T-cell (primary cell): ENCODE measurements at regions not wholly inside any gene's neighbourhood (a gene's known extent, or its start where the extent isn't known, plus 50 kb on each side); places are given as distances from the start of the nearest gene placed in this dataset.
A peak's percentile ranks its signal among the peaks of the same experiment; 100 is the strongest.

ENCODE experiments used
- ATAC-seq, 4 experiments: fragments of 200-7000 bp in 3 of 4; fragments of 150-1000 bp in 1 of 4; cut with Tn5 transposase; replicated peaks in 1 of 4; 1 replicate in 3 of 4; 2 replicates in 1 of 4; pipeline ENCODE4 v1.10.0; 2021; ENCODE audit warnings: moderate library complexity in 3 of 4, mild to moderate bottlenecking in 2 of 4, moderate number of reproducible peaks in 1 of 4
- CTCF ChIA-PET, 2 donors: fragments of 300-600 bp; sonication (Branson Sonifier 250); formaldehyde crosslinking; loops; one replicate each; lab custom pipeline; 2022; ENCODE audit warnings: antibody characterized with exemption in 2 of 2; lab: Charles Lee
- POLR2A ChIA-PET, 2 donors: fragments of 300-600 bp; sonication (Branson Sonifier 250); formaldehyde crosslinking; loops; one replicate each; lab custom pipeline; 2022; ENCODE audit warnings: antibody characterized with exemption in 2 of 2; lab: Charles Lee
- DNase-seq, 35 experiments: peaks; one replicate each; pipeline versions ENCODE4 v3.0.0 to v3.0.0-alpha.2; 2013 to 2023
- H3K27ac ChIP-seq: one replicate; pipeline ENCODE4 v1.5.1; 2013; ENCODE audit warnings: low read length
- H3K27me3 ChIP-seq, 2 experiments: replicated peaks in 1 of 2; 1 replicate in 1 of 2; 2 replicates in 1 of 2; pipeline versions ENCODE4 v1.6.1 to v1.7.0; 2013; ENCODE audit warnings: low read length in 1 of 2, mixed read lengths in 1 of 2; ENCODE audit not compliant: control insufficient read depth in 2 of 2, insufficient read depth in 2 of 2; ENCODE audit errors: extremely low read depth in 1 of 2
- H3K36me3 ChIP-seq, 2 donors: 1 replicate in 1 of 2; 2 replicates in 1 of 2; pipeline versions ENCODE4 v1.6.1 to v1.7.0; 2013; ENCODE audit warnings: low read length in 1 of 2; ENCODE audit not compliant: control insufficient read depth in 2 of 2, insufficient read depth in 1 of 2; ENCODE audit errors: extremely low read depth in 1 of 2
- H3K4me1 ChIP-seq, 2 experiments: 1 replicate in 1 of 2; 2 replicates in 1 of 2; pipeline versions ENCODE4 v1.6.1 to v1.7.0; 2013; ENCODE audit warnings: low read length in 2 of 2, mixed read lengths in 1 of 2; ENCODE audit not compliant: insufficient read depth in 2 of 2, control insufficient read depth in 1 of 2; ENCODE audit errors: extremely low read depth in 1 of 2
- H3K4me3 ChIP-seq, 2 donors: 1 replicate in 1 of 2; 2 replicates in 1 of 2; pipeline versions ENCODE4 v1.5.1 to v1.7.0; 2013; ENCODE audit warnings: mild to moderate bottlenecking in 2 of 2, low read length in 1 of 2, moderate library complexity in 1 of 2; ENCODE audit not compliant: control insufficient read depth in 1 of 2; ENCODE audit errors: extremely low read depth in 1 of 2
- H3K9me3 ChIP-seq: 2 replicates; pipeline ENCODE4 v1.7.0; 2013
- H3K27ac Mint-ChIP-seq, 2 donors: one replicate each; pipeline ENCODE4 v1.8.0; 2020 to 2021; ENCODE audit warnings: mild to moderate bottlenecking in 2 of 2, mixed read lengths in 2 of 2
- H3K27me3 Mint-ChIP-seq, 2 donors: one replicate each; pipeline ENCODE4 v1.8.0; 2021 to 2022; ENCODE audit warnings: mixed read lengths in 2 of 2
- H3K36me3 Mint-ChIP-seq: one replicate; pipeline ENCODE4 v1.8.0; 2021; ENCODE audit warnings: mixed read lengths
- H3K4me1 Mint-ChIP-seq, 3 donors: one replicate each; pipeline ENCODE4 v1.8.0; 2020 to 2022; ENCODE audit warnings: mixed read lengths in 3 of 3, mild to moderate bottlenecking in 1 of 3
- H3K4me3 Mint-ChIP-seq, 3 donors: one replicate each; pipeline ENCODE4 v1.8.0; 2020 to 2022; ENCODE audit warnings: mild to moderate bottlenecking in 3 of 3, mixed read lengths in 3 of 3, moderate library complexity in 3 of 3
- H3K9me3 Mint-ChIP-seq, 3 donors: one replicate each; pipeline ENCODE4 v1.8.0; 2020 to 2022; ENCODE audit warnings: mixed read lengths in 3 of 3
- WGBS: methylation state at CpG from one replicate; pipeline ENCODE4 v1.1.5; 2013; ENCODE audit warnings: missing lambda C conversion rate; ENCODE audit not compliant: insufficient coverage; 5-methylcytosine and 5-hydroxymethylcytosine counted together

DNA sequence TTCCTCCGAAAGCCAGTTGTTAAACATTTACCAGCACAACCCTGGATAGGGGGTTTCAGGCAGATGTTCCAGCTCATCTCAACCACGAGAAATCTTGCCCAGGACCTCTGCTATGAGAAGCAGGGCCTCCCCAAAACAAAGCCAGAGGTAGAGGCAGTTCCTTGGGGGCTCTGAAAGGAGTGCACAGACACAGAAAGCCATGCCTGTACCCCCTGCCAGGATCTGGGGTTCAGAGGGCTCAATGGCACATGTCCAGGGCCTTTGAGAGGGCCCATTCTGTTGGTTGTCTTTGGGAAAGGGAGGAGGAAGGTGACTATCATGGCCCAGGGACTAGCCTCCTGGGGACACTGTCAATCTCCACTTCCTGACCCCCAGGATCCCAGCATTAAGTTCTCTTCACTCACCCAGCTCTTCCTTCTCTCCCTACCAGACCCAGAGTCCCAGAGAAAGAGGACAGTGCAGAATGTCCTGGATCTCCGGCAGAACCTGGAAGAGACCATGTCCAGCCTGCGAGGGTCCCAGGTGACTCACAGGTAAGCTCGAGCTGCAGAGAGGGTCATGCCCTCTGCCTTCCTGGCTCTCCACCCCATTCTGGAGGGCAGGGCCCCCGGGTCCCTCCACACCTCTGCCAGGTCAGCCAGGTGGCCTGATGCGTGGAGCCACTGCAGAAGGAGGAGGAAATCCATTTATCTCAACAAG, 116.4 kb upstream of the IPO9 start:
- no peaks in the 10 kb centered on the region for H3K9me3 Mint-ChIP-seq
- no peak overlapping the region for H3K4me3 Mint-ChIP-seq
- no peak overlapping the region for H3K27ac ChIP-seq
- no peaks in the 10 kb centered on the region for H3K9me3 ChIP-seq
- POLR2A ChIA-PET: no interaction called here
- no peaks in the 10 kb centered on the region for H3K36me3 Mint-ChIP-seq
- no peak overlapping the region for H3K4me3 ChIP-seq
- CTCF ChIA-PET: interaction anchor here (0.6 to 1.4 kb wide), 3 partner anchors 9 to 265 kb away, joined by 3 to 4 read pairs (median 3); no protein-coding TSS in a partner anchor
- DNase-seq (no peak), ATAC-seq (no peak)
- no peak overlapping the region for H3K27ac Mint-ChIP-seq
- no peaks in the 10 kb centered on the region for H3K36me3 ChIP-seq
- WGBS: 77% methylated on average over 6 of the region's 7 CpGs
- peaks cover 0 to 21% of the 10 kb centered on the region in 2 experiments for H3K27me3 ChIP-seq
- H3K4me1 ChIP-seq: no peaks in the 10 kb centered on the region
- H3K4me1 Mint-ChIP-seq: no peaks in the 10 kb centered on the region
- no peaks in the 10 kb centered on the region for H3K27me3 Mint-ChIP-seq

GRCh38 chr1:201713086-201713810, 115.7 kb upstream of the IPO9 start:
- no peak for ATAC-seq
- 24% methylated on average over 2 of the region's 3 CpGs for WGBS
- POLR2A ChIA-PET: no interaction called here

GRCh38 chr1:201714542-201715329, 114.2 kb upstream of the IPO9 start:
- DNase-seq: peak in 1 of 35 experiments; percentile 29
- no peaks in the 10 kb centered on the region for H3K36me3 ChIP-seq
- Mint-ChIP-seq H3K4me1 (no peaks in the 10 kb centered on the region), H3K27ac (no peak overlapping the region), H3K36me3 (peaks cover 7% of the 10 kb centered on the region), H3K27me3 (no peaks in the 10 kb centered on the region), H3K9me3 (no peaks in the 10 kb centered on the region), H3K4me3 (no peak overlapping the region)
- ChIA-PET POLR2A (no interaction called here), CTCF (no interaction called here)
- no peak overlapping the region for H3K4me3 ChIP-seq
- ATAC-seq: no peak
- no peaks in the 10 kb centered on the region for H3K9me3 ChIP-seq
- WGBS: 72% methylated on average over 2 of the region's 9 CpGs
- no peak overlapping the region for H3K27ac ChIP-seq
- H3K27me3 ChIP-seq: peaks cover 0 to 8% of the 10 kb centered on the region in 2 experiments
- H3K4me1 ChIP-seq: no peaks in the 10 kb centered on the region

More at GRCh38 chr1:201713086-201713810, 115.7 kb upstream of the IPO9 start:
- H3K27me3 Mint-ChIP-seq: no peaks in the 10 kb centered on the region
- no peak overlapping the region for H3K4me3 Mint-ChIP-seq
- no peak overlapping the region for H3K27ac Mint-ChIP-seq
- Histone ChIP-seq H3K27me3 (peaks cover 0 to 20% of the 10 kb centered on the region in 2 experiments), H3K36me3 (no peaks in the 10 kb centered on the region), H3K9me3 (no peaks in the 10 kb centered on the region), H3K27ac (no peak overlapping the region), H3K4me1 (no peaks in the 10 kb centered on the region), H3K4me3 (no peak overlapping the region)
- CTCF ChIA-PET: interaction anchor here (0.8 to 1.4 kb wide), 2 partner anchors 10 to 77 kb away, joined by 3 to 4 read pairs; no protein-coding TSS in a partner anchor
- no peaks in the 10 kb centered on the region for H3K4me1 Mint-ChIP-seq
- DNase-seq: peak in 1 of 35 experiments; percentile 27
- H3K36me3 Mint-ChIP-seq: no peaks in the 10 kb centered on the region
- no peaks in the 10 kb centered on the region for H3K9me3 Mint-ChIP-seq

DNA sequence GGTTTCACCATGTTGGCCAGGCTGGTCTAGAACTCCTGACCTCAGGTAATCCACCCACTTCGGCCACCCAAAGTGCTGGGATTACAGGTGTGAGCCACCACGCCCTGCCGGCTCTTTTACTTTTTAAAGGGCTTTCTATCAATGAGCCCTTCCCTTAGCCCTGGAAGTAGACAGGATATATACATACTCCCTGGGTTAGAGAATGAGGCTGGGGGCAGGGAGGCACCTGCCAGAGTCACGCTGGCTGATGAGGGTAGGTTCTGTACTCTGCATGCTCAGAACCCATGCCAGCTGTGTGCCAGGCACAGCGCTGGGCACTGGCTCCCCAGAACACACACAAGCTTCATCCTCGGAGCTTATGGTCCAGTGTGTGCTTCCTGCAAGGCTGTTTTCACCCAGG, 113.6 kb upstream of the IPO9 start:
- Histone ChIP-seq H3K9me3 (no peaks in the 10 kb centered on the region), H3K27ac (no peak overlapping the region), H3K4me3 (no peak overlapping the region), H3K4me1 (no peaks in the 10 kb centered on the region), H3K36me3 (no peaks in the 10 kb centered on the region), H3K27me3 (peaks cover 0 to 8% of the 10 kb centered on the region in 2 experiments)
- H3K9me3 Mint-ChIP-seq: no peaks in the 10 kb centered on the region
- ChIA-PET POLR2A (no interaction called here), CTCF (no interaction called here)
- no peaks in the 10 kb centered on the region for H3K4me1 Mint-ChIP-seq
- DNase-seq: no peak
- H3K27ac Mint-ChIP-seq: no peak overlapping the region
- no peak for ATAC-seq
- peaks cover 7% of the 10 kb centered on the region for H3K36me3 Mint-ChIP-seq
- no peak overlapping the region for H3K4me3 Mint-ChIP-seq
- WGBS: 87% methylated on average over 3 of the region's 6 CpGs
- no peaks in the 10 kb centered on the region for H3K27me3 Mint-ChIP-seq

- ChIA-PET POLR2A (interaction anchor here in 1 of 2 donors (0.5 kb wide), 1 partner anchor 721 kb away, joined by 3 read pairs; no protein-coding TSS in a partner anchor), CTCF (no interaction called here)
- H3K4me1 Mint-ChIP-seq: no peaks in the 10 kb centered on the region
- no peak overlapping the region for H3K4me3 ChIP-seq
- WGBS: 71% methylated on average over 7 of the region's 11 CpGs
- H3K4me3 Mint-ChIP-seq: no peak overlapping the region
- no peaks in the 10 kb centered on the region for H3K36me3 ChIP-seq
- H3K9me3 ChIP-seq: no peaks in the 10 kb centered on the region
- no peak overlapping the region for H3K27ac Mint-ChIP-seq
- H3K27me3 Mint-ChIP-seq: no peaks in the 10 kb centered on the region
- peaks cover 0 to 8% of the 10 kb centered on the region in 2 experiments for H3K27me3 ChIP-seq
- H3K4me1 ChIP-seq: no peaks in the 10 kb centered on the region
- ATAC-seq (no peak), DNase-seq (peak in 1 of 35 experiments; percentile 28)
- H3K36me3 Mint-ChIP-seq: peaks cover 7% of the 10 kb centered on the region
- H3K9me3 Mint-ChIP-seq: no peaks in the 10 kb centered on the region
- H3K27ac ChIP-seq: no peak overlapping the region
These were observed 112.9 kb upstream of the IPO9 start for GRCh38 chr1:201715801-201716741.
